Hematopoietic multipotent progenitor cell treated with erythropoietin and hydrocortisone succinate and interleukin-3 and kit ligand, for 4 days (in vitro differentiated cells): ENCODE measurements at regions not wholly inside any gene's neighbourhood (a gene's known extent, or its start where the extent isn't known, plus 50 kb on each side); places are given as distances from the start of the nearest gene placed in this dataset.
"Not testable (repeated sequence)": the region's sequence is repeated elsewhere in the genome, so short reads cannot be mapped to it uniquely, and the experiment has no call there.

ENCODE experiments used
- DNase-seq: peaks from one replicate; pipeline ENCODE4 v3.0.0-alpha.2; 2015

DNA sequence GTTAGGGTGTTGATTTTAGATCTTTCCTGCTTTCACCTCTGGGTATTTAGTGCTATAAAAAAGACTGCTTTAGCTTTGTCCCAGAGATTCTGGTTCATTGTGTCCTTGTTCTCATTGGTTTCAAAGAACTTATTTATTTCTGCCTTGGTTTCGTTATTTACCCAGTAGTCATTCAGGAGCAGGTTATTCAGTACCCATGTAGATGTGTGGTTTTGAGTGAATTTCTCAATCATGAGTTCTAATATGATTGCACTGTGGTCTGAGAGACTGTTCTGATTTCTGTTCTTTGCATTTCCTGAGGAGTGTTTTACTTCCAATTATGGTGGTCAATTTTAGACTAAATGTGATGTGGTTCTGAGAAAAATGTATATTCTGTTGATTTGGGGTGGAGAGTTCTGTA, 167.1 kb upstream of the KYNU start:
- no peak for DNase-seq

DNA sequence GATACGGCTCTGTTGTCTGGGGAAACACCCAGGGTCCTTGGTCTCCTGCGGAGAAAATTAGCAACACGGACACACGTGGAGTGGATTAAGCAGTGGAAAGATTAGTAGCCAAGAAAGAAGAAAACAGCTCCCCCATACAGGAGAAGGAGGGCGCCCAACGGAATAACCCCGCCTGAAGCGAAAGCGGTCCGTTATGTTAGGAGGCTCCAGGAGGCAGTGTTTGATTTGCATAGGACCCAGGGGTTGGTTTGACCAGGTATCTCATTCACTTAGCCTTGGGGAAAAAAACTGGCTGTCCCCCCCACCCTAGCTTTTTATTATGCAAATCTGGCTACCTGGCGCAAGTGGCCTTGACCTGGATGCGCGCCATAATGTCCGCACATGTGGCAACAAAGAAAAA, 170.1 kb upstream of the KYNU start:
- DNase-seq: no peak

DNA sequence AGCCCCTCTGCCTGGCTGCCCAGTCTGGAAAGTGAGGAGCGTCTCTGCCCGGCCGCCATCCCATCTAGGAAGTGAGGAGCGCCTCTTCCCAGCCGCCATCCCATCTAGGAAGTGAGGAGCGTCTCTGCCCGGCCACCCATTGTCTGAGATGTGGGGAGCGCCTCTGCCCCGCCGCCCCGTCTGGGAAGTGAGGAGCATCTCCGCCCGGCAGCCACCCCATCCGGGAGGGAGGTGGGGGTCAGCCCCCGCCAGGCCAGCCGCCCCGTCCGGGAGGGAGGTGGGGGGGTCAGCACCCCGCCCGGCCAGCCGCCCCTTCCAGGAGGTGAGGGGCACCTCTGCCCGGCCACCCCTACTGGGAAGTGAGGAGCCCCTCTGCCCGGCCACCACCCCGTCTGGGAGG, 175.1 kb upstream of the KYNU start:
- DNase-seq: not testable (repeated sequence)

DNA sequence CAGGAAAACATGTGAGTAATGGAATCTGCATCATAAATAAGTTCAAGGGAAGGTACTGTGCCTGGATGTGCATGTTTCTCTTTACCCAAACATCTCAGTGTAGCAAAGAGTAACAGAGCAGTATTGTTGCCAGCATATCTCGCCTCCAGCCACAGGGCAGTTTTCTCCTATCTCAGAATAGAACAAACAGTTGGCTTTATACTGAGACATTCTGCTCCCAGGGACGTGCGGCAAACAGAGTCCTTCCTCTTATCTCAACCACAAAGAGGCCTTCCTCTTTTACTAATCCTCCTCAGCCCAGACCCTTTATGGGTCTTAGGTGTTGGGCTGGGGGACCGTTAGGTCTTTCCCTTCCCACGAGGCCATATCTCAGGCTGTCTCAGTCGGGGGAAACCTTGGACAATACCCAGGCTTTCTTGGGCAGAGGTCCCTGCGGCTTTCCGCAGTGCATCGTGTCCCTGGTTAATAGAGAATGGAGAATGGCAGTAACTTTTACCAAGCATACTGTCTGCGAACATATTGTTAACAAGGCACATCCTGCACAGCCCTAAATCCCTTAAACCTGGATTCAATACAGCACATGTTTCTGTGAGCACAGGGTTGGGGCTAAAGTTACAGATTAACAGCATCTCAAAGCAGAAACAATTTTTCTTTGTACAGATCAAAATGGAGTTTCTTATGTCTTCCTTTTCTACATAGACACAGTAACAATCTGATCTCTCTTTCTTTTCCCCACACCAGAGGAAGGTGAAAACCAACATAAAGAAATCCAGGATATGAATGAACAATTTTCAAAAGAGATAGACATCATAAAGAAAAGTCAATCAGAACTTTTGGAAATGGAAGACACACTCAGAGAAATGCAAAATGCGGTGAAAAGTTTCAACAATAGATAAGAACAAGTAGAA, 181.9 kb upstream of the KYNU start:
- peak; percentile 98 for DNase-seq

DNA sequence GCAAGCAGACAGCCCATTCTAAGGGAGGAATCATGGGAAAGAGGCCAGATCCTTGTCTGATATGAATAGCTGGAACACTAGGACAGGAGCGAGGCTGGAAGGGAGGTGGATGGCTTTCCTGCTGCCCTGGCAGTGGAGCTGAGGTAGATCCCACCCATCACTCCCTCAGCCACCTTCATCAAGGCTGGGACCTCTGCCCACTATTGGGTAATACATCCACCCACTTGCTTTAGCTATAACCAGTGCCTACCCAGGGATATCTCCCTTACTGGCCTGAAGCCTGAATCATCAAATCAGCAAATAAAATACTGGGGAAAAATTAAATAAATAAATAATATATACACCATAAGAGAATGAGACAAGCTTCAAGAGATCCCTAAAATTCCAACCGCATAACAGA, 183.2 kb upstream of the KYNU start:
- no peak for DNase-seq

DNA sequence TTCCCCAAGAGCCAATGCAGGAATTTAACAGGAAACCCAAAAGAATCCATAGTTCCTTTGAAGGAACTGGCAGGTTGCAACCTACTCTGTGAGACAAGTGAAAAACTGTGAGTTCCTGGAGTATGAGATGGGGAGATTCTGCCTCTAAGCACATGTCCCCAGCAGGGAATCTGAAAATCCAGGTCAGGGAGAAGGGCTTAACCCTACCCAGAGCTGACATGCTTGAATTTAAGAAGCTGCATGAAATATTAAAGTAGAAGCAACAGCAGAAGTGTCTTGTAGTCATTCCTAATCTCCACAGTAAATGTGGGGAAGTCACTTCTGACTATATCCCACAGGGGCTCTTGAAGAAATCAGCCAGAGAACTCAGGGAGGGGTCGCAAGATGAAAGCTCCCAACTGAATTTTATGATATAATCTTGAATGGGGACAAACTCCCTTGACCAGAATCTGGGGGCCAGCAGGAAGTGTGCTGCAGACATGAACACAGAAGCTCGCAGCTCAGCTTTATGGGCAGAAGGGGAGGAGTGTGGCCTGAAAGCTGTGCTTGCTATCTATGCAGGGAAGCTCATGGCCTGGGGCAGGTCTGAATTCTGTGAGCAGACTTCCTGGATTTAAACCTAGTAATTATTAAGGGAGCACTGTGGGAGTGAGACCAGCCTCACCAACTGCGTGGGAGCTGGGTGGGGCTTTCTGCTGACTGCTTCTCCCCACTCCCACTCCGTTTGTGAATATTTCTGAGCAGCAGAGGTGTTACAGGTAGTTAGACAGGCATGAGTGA, 184.1 kb upstream of the KYNU start:
- peak; percentile 83 for DNase-seq

DNA sequence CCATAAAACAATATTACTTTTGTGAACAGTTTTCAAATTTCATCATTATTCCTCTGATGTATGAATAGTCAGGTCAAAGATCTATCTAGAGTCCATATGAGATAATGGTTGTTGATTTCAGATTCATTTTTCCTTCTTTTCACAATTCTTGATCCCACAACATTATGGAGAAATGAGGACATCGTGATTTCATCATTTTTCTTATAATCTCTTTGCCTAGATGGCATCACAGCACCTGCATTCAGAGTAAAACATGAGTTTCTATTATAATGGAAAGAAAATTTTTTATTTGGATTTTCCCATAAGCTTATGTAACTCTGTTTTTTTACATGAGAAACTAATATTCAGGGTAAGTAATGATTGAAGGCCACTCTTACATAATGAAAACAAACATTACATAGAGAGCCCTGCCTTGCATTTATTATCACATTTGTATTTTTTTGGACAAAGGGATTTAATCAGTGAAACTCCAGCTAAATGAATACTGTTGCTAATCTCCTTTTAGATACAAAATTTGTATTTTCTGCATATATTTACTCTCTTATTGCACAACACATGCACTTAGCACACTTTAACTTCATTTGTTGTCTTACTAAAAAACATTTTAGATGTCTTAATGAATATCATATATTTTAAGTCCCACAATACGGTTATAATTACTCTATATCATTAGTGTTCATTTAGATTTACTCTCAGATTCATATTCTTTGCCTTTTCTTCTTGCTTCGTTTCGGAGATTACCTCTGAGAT, 188.4 kb upstream of the KYNU start:
- no peak for DNase-seq

DNA sequence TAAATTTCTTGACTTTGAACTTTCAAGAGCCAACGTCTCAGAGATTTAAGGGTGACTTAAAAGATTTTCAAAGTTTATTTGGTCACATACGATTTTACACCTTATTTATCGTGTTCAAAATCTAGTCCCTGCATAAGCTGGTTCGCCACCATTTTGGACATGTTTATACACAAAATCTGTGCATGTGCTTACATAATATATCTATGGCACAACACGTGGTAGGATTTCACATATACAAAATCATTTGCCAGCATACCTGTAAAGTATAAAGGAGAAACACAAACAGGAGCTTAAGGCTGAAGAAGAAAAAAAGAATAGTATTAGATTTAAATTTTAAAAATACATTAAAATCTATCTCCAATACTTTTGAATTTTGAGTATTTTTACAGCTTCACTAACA, 190.0 kb upstream of the KYNU start:
- no peak for DNase-seq

DNA sequence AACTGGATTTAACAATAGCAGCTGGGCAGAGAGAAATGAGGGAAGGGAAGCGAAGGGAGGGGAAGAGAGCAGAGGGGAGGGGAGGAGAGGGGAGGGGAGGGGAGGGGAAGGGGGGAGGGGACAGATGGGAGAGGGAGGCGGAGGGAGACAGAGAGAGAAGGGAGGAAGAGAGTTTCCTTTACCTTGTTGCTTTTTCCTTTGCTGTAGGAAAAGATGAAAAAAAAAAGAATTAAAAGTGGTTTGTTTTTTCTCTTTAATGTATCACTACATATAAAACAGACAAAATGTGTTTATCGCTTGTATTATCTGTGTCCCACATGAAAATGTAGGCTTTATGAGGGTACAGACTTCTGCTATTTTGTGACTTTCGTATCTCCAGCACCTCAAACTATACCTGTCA, 190.4 kb upstream of the KYNU start:
- DNase-seq: no peak

DNA sequence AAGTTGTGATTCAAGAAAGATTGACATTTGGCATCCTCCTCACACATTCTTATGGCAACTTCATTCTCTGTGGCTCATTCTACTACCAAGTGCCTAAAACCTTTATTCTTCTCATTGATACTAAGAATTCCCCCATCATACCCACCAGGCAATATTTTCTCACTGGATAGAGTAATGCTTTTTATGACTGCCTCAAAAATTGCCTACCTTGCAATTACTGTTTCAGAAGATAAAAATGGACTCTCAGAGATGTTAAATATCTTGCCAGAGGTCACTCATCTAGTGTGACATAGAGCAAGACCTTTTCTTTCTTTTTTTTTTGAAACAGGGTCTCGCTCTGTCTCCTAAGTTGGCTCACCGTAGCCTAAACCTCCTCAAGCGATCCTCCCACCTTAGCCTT, 192.8 kb upstream of the KYNU start:
- DNase-seq: no peak

DNA sequence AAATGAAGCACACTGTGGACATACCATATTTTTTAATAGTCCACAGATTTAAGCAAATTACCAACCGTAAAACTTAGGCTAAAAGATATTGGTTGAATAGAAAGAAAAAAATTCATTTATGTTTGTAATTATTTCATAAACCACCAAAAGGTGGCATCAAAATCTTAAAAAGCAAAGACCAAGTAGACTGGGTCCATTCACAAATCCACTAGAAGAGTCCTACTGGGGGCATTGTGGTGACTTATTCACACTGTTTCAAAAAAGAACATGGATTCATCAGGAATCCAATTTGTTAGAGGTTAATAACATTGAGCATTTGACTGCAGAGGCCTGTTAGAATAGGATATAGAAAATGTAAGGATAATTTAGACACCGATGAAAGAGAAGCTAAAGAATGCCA, 194.9 kb upstream of the KYNU start:
- peak; percentile 84 for DNase-seq

DNA sequence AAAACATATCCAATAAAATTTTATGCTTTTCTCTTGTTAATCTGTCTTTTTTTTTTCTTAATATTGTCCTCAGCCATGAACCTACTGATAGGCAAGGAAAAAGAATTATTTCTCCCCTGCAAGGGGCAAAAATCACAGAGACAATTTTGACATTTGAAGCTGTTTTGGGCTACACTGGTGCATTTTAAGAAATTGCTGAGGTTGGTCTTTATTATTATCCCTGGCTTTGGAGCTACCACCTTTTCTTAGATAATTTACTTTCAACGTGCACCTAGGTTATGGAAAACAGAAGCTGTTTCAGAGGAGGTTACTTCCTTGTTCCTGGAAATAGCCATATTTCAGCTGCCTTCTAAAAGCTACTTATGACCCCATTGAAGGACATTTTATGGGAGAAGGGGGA, 195.5 kb upstream of the KYNU start:
- no peak for DNase-seq

DNA sequence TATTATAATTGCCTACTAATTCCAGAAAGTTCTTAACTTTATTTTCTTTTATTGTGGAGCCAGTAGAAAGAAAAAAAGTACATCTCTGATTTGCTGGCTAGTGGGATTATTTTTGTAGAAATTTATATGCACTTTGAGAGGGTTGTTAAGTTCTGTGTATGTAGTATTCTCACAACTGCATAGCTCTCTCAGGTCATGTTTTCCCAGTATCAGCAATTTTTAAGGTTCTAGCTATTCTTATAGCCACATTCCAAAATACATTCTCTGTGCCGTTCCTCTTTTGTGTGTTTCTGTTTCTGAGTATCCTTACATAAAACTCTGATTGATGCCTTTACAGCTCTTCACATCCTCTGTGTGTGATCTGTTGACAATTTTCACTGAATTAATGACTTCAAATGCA, 199.3 kb upstream of the KYNU start:
- no peak for DNase-seq

DNA sequence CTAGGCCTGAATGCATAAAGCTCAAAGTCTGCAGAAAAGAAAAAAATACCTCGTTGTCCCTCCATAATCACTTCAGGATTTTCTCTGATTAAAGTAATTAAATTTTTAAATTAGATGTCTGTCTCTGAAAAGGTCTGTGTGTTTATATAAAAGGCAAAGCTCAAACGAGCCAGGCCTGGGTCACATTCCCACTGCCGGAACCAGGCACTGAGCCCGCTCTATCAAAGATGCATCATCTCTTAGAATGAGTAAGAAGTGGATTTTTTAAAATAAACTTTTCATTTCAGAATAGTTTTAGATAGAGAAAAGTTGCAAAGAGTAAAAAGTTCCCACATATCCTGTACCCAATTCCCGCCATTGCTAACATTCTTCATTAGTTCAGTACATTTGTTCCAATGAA, 202.1 kb upstream of the KYNU start:
- no peak for DNase-seq

DNA sequence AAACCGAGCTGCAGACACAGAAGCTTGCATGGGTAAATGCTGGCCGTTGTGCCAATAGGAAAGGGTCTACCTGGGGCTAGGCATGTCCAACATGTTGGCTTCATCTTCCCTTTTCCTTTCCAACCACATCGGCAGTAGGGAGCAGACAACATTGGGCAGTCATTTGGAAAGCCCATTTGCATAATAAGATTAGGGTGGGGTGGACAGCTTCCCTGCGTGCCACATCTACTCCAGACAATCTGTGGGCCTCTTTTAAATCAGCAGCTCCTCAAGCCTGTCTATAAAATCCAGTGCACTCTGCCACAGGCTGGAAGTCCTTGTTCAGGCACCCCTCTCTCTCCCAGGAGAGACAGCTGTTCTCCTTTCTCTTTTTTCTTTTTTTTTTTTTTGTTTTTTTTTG, 203.6 kb upstream of the KYNU start:
- DNase-seq: no peak

DNA sequence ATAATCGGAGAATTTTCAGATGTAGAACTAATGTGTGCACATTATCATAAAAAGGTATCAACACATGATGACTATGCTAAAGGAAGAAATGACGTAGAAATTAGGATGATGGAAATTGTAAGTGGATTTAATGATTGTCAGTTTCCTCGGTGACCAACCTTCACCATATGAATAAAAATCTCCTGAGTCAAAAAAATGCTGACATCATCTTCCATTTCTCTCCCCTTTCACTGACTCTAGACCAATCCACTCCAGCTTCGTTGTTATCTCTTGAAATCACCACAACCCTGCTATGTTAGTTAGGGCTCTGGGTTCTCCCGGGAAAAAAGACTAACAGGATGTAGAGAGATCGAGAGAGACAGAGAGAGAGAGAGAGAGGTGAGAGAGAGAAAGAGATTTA, 204.8 kb upstream of the KYNU start:
- DNase-seq: no peak

DNA sequence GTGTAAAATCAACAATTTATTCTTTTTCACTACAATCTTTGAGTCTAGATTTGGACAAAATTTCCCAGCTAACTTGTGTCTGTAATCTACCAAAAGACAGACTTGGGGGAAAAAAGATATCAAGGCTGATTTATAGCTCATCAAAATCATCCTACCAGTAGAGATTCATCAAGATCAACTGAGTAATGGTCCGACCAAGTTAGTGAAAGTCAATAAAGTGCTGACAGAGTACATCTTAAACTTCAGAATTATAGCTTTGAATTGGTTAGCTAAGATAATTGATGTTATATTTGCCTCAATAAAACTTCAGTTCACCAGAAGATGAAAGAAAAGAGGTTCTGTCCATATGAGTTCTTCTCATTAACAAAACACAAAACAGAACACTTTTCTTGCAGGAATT, 207.1 kb upstream of the KYNU start:
- no peak for DNase-seq

DNA sequence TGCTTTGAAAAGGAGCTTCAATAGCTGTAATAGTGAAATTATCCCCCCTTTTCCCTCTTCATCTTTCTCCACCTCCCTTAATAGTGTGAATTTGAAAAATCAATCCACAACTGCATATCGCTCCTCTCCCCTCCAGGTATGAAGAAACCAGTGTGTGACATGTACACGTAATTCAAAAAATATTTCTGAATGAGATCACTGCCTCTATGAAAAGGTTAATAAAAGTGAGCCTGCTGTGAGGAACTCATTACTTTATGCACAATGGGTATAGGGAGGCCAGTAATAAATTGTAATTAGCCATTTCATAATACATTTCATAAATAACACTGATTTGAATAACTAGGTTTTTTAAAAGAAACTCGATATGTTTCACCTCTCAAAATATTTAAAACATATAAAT, 209.0 kb upstream of the KYNU start:
- no peak for DNase-seq

DNA sequence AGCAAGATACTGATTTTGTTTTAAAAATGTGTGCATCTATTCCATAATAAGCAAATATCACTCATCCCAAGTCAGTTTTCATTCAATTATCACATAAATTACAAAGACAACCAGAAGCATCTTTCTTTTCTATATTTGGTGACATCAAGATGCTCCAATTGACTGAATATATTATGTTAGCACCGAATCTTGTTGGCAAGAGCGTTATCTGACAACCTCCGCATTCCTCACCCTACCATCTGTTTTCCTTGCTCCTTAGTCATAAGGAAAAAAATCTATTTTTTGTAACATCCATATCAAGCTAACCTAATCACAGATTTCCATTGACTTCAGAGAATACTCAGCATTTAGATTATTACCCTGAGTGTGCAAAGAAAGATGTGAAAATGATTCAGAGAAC, 212.2 kb upstream of the KYNU start:
- no peak for DNase-seq

DNA sequence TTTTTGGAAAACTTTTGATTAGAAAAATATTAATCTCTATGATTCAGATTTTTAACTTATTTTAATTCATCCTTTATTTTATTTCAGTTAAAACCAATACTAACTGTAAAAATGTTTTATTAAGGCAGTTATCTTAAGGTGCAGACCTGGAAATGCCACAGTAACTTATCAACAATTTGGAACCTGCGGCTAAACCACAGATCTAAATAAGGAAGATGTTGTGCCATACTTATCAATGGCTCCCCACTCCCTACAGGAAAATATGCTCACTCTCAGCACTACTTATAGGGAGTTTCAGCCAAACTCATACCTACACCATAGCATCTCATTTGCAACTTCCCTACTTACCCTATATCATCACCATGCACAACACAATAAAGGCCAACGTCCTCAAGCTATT, 226.9 kb upstream of the KYNU start:
- peak; percentile 72 for DNase-seq

DNA sequence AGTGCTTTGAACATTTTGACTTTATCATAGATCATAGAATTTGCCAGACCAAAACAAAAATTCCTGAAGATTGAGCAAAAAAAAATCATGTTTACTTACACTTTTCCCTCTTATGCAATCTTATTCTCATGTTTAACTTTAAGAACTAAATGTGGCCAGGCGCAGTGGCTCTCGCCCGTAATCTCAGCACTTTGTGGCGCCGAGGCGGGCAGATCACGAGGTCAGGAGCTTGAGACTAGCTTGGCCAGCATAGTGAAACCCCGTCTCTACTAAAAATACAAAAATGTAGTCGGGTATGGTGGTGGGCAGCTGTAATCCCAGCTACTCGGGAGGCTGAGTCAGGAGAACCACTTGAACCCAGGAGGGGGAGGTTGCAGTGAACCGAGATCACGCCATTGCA, 227.9 kb upstream of the KYNU start:
- DNase-seq: no peak

DNA sequence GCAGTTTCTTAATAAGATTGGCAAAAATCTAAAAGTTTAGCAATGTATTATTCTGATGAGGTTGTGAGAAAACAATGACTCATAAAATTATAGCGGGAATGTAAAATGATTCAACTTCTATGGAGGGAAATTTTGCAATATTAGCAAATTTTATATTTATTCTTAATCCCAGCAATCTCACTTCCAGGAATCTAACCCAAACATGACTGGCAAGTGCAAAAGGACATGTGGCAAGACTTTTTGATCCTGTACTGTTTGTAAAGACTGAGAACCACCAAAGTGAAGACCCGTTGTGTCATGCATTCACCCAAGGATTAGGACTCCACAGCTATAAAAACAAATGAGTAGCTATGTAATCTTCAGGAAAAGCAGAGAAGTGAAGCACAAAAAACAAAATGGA, 234.8 kb upstream of the KYNU start:
- DNase-seq: no peak

DNA sequence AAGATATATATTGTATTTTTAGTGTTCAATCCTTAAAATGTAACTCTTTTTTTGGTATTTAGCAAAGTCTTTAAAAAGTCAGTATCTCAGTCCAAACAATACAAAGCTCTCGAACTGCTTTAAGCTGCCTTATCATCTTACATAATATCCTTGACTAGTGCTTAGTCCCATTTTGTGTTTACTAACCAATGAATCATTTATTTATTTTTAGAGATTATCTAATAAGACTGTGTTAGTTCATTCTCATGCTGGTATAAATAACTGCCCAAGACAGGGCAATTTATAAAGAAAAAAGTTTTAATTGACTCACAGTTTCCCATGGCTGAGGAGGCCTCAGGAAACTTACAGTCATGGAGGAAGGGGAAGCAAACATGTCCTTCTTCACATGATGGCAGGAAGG, 248.3 kb upstream of the KYNU start:
- DNase-seq: no peak

DNA sequence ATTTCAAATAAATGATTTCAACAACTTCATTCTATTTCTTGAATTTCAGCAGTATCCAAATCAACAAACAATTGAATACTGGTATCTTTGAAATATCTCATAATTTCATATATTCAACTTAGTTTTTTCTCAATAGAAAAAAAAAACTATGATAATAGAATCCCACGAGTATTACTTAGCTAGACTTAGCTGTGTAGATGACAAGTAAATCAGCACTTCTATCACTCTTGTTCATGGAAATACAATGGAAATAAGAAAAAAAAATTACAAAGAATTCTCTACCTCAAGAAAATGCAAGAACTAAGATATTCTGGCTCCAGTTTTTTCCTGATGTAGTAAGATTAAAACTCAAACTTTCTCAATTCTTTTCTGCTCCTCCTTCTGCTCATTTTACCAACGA, 256.2 kb upstream of the KYNU start:
- no peak for DNase-seq
